NCI-H774 (cell line): ENCODE measurements at regions not wholly inside any gene's neighbourhood (a gene's known extent, or its start where the extent isn't known, plus 50 kb on each side); places are given as distances from the start of the nearest gene placed in this dataset.
"Not testable (repeated sequence)": the region's sequence is repeated elsewhere in the genome, so short reads cannot be mapped to it uniquely, and the experiment has no call there.

ENCODE experiments used
- DNase-seq: peaks from one replicate; lab custom pipeline; 2025; lab: John Stamatoyannopoulos, UW

DNA sequence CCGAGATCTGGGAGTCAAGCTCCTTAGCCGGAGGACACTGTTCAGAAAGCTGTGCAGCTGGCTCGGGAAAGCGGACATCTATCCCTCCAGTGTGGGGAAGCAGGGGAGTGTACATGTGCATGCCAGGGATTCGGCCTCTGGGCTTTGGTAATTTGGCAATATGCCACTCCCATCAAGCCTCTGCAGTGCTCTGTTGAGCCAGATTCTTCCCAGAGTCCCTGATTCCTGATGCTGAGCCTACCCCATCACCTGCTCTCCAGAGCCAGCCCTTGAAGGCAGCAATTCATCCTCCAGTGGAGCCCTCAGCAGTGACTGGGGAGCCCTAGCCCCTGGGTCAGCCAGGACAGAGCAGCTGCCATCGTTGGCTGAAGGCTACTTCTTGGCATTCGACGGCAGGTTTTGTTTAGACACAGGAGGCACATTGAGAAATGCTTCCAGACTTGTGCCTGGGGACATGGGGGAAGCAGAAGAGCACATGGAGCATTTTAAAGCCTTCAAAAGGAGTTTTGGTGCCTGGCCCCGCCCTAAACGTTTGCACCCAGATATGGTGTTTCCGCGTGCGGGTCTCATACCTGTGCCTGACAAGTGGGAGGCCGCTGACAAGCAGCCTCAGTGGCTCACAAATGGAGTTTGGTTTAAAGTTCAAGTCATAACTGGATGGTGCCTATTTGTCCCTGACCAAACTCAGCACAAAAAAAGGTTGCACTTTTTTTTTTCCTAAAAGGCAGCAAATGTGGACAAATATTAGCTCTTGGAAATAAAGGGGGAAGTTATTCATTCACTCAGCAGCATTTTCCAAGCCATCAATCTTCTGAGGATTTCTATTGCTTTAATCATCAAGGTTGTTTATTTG, 272.8 kb downstream of the CYRIA start:
- DNase-seq, result no peak

DNA sequence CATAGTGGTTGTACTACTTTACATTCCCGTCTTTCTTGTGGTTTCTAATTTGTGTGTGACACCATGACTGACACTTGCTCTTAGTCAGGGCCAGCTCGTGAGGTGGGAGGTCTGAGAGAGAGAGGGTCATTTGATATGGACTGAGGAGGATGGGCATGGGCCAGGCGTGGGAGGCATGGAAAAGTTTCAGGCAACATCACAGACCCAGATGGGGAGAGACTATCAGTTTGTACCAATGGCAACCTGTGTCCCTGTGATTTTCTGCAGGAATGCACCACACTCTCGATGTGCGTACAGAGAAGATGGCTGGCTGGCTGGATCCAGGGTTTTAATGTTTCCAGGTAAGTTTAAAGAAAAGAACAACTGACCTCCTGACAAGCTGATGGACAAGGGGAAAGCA, 273.6 kb downstream of the CYRIA start:
- no peak for DNase-seq

DNA sequence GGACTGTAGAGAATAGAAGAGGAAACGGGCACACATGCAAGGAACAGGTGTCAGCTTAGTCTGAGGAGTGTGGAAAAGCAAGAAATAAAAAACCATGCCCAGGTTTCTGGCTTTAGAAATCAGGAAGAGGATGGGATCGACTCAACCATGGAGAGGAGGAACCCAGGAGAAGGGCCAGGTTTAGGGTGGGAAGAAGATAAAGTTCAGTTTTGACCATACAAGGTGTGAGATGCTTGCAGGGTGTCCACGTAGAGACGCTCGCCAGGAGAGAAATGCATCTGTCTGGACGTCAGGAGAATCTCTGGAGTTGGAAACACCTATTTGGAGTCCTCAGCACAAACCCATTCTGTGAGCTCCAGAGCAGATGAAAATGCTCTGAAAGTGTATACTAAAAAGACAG, 275.1 kb downstream of the CYRIA start:
- no peak for DNase-seq

DNA sequence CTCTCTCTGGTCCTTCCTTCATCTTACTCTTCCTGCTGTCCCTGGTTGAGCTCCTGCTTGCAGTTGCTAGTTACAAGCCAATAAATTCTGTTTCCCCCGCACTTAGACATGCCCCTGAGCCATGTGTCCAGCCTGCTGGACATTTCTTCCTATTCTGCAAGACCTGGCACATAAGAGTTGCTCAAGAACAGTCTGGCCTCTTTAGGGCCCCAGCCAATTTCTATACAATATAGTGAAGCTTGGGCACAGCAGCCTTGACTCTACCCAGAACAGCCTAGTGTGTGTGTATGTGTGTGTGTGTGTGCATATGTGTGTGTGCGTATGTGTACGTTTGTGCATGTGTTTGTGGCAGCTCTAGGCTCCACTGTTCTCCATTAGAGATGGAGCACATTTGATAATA, 276.0 kb downstream of the CYRIA start:
- DNase-seq, result no peak

DNA sequence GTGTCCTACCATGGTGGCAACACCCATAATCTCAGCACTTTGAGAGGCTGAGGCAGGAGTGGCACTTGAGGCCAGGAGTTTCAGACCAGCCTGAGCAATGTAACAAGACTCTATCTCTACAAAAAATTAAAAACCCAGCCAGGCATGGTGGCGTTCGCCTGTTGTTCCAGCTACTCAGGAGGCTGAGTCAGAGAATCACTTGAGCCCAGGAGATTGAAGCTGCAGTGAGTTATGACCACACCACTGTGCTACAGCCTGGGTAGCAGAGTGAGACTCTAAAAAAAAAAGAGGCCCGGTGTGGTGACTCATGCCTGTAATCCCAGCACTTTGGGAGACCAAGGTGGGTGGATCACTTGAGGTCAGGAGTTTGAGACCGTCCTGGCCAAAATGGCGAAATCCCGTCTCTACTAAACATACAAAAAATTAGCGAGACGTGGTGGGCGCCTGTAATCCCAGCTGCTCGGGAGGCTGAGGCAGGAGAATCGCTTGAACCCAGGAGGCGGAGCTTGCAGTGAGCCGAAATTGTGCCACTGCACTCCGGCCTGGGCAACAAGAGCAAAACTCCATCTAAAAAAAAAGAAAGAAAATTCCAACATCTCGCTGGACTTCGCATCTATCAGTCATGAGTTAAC, 277.3 kb downstream of the CYRIA start:
- not testable (repeated sequence) for DNase-seq

DNA sequence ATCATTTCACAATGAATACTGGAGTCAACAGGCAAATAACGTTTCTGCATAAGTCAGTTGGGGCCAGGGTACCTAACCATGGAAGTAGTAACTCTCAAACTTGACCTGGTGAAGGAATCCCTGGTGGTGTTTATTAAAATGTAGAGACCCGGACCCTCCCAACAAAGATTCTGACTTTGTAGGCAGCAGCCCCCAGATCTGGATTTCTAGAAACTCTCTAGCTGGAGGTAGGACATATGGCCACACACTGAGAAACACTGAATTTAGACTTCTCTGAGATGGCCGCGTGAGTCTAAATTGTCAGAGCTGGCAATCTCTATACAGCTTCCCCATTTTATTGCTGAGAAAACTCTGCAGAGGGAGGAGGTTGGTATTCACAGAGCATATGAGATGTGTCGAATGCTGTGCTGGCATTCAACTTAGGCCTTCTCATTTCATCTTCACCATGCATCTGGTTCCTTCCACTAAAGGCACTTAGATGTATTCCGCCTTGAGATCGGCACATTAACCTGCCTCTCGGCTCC, 278.1 kb downstream of the CYRIA start:
- DNase-seq, result no peak

DNA sequence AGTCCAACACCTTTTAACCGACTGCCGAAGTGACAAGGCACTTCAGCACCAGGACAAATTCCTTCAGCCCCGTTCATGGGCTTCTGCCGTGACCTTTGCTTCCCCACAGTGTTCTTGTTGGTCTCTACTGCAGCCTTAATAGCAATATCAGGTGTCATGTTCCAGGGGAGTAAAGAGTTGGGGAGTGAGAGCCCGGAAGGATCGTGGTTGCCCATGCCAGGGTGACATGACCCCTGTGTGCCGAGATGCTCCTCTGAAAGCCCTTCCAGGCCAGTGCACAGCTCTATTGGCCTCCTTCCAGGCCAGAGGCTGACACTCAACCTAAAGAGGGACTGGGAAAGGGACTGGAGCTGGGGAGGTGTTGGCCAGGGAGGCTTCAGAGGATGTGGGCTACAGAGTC, 279.2 kb downstream of the CYRIA start:
- DNase-seq, result no peak

DNA sequence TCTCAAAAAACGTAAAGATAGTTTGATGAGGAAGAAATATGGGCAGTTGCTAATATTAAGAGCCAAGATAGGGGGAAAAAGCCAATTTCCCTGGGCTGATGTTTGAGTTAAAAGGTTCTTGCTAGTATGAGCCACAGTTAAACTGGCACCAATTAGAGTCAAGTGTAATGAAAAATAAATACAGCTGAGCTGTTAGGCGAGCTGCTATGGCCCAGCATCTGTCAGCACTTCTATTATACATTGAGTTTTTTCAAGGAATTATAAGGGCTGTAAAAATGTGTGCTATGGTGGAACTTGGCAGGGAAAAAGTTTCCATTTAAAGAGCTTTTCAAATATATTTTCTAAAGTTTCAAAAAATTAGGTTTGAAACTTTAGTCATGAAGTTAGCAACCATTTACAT, 279.6 kb downstream of the CYRIA start:
- no peak for DNase-seq

DNA sequence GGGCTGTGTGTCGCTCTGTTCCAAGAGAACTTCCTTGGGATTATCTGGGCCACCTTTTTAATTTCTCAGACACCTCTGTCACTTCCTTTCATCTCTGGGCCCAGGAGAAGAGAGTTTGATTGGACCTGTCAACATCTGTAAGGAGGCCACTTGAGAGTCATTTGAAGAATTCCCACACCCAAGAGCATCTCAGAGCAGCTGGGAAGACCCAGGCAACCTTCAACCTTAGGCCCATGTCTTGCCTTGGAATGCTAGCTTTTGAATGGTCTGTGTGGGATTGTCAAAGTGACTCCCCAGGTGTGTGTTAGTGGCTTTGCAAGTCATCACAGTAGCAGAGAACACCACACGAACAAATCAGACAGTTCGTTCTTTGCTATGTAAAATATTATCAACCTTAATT, 280.3 kb downstream of the CYRIA start:
- no peak for DNase-seq

DNA sequence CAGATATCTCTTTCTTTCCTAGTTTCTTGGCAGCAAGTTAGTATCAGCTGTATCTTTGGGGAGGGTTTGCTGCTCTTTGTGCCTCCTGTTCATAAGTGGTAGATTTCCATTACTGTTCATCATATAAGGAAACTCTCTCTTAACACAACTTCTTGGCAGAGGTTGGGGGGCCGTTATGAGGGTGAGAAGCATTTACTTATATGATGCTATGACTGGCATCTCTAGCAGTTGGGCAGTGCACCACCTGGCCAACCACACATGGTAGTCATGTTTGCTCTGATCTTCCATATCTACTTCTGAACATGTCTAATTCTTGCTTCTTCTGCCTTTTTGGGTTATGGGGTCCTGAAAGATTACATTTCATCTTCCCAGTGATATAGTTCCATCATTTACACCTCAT, 282.2 kb downstream of the CYRIA start:
- DNase-seq, result no peak

DNA sequence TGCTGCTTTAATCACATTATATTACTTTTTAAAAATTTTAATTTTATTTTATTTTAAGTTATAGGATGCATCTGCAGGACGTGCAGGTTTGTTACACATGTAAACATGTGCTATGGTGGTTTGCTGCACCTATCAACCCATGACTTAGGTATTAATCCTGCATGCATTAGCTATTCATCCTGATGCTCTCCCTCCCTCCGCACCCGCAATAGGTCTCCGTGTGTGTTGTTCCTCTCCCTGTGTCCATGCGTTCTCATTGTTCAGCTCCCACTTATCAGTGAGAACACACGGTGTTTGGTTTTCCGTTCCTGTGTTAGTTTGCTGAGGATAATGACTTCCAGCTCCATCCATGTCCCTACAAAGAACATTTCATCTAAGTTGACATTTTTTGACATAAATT, 283.2 kb downstream of the CYRIA start:
- DNase-seq, result no peak

DNA sequence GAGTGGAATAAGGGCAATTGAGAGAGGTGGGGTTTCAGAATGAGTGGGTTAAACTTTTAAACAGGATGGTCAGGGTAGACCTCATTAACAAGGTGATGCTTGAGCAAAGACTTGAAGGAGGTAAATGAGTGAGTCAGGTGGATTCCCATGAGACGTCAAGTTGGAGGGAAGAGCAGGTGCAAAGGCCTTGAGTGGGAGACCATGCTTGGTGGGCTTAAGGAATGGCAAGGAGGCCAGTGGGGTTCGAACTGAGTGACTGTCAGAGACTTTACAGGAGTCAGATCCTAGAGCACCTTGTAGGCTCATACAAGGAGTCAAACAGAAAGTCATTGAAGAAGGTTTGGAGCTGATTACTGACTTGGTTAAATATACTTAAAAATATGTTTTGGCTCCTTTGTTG, 284.1 kb downstream of the CYRIA start:
- no peak for DNase-seq

DNA sequence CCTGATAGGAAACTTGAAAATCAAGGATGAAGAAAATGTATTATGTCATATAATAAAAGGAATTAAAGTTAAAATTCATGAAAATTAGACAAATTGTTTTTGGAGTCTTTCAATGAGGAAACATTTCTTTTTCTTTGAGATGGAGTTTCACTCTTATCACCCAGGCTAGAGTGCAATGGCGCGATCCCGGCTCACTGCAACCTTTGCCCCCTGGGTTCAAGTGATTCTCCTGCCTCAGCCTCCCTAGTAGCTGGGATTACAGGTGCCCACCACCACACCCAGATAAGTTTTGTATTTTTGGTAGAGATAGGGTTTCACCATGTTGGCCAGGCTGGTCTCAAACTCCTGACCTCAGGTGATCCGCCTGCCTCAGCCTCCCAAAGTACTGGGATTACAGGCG, 285.7 kb downstream of the CYRIA start:
- DNase-seq, result not testable (repeated sequence)

DNA sequence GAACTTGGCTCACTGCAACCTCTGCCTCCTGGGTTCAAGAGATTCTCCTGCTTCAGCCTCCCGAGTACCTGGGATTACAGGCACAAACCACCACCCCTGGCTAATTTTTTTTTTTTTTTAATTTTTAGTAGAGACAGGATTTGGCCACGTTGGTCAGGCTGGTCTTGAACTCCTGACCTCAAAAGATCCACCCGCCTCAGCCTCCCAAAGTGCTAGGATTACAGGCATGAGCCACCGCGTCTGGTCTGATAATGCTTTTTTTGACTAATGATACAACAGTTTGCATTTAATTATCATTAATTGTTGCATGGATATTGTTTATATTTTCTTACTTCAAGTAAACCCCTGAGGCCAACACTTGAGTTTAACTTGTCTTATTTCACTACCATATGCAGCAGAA, 286.6 kb downstream of the CYRIA start:
- DNase-seq, result not testable (repeated sequence)

DNA sequence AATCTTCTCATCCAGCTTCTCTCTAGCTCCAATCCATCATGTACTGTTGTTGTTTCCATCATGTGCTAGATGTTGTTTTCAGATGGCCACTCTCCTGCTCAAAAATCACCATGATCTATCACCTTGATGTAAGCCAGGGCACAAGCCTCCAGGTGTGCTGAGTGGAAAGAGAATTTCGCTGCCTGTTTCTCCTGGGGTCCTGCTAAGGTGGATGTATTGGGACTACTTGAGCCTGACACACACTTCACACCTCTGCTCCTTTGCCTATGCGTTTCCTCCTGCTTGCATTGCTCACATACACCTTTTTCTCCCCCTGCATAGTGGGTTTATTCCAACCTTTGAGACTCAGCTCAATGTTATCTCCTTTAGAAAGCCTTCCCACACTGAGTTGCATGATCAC, 287.6 kb downstream of the CYRIA start:
- DNase-seq, result no peak

DNA sequence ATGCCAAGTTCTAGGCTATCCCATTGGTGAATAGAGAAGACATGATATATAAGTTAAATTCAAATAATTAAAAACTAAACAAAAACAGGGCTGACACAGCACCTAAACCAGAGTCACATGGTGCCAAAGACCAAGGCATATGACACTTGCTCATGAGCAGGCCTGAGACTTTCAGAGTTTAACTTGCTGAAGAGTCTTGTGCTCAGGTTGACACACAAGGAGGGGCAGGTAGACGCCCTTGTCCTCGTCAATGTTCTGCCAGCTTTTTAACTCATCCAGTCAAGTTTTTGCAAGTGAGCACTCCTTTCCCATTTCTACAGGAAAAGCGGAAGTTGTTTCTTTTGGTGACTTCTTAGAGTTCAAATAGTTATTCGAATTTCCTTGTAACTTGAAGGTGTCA, 289.7 kb downstream of the CYRIA start:
- DNase-seq, result no peak

DNA sequence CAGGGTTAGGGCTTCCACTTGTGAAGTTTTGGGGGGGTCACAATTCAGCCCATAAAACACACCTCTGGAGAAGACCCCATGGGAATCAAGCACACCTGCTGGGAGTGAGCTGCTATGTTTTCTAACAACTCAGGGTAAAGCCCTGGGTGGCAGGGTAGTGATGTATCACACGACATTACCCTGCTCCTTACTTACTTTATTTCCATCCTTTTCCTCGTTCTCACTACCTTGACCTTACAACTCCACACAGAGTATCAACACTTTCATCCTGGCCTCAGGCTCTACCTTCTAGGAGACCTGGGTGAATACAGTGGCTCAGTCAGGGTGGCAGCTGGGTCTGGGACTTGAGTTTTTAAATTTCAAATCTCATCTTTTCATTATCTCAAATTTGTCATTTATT, 290.3 kb downstream of the CYRIA start:
- DNase-seq, result no peak

DNA sequence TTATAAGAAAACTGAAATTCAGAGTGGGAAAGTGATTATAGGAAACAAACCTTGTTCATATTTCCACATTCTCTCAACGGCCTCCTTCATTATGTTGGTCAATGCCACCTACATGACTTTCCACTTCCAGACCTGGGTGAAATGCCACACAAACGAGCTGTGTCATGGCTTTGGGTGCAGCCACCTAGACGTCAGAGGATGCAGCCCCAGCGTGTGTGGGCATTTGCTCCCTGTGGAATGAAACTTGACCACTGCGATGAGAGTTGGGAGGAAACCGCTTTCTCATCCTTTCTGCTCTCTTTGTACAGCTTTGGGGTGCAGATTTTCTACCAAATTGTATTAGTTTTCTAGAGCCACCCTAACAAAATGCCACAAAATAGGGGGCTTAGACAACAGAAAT, 291.0 kb downstream of the CYRIA start:
- DNase-seq, result no peak

DNA sequence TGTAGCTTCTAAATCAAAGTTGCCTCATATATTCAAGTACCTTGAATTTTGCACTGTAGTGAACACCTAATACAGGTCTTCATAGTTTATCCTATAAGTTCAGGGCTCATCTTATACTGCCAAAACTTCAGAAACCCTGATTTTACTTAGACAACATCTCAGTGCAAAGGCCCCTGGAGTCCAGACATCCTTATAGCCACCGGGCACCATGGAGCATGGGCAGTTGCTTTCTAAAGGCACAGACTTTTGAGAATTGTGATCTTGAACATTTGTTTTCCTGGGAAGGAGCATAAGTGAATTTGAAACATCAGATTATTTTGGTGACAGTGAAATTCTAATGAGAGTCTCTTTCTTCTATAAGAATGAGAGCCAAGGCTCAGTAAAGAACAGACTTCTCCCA, 292.3 kb downstream of the CYRIA start:
- no peak for DNase-seq

DNA sequence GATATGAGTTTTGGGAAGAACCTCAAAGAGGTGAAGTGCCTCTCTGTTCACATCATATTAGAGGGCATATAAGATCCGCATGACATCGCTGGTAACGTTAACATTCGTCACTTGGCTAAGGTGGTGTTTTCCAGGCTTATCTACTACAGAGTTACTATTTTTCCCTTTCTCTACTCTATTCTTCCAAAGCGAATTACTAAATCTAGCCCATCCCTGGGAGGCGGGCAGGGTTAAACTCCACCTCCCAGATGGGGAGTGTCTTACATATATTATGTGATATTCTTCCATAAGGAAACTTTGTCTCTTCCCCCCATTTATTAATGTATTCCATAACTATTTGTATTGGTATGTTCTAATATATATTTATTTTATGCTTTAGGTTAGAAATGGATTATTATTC, 293.9 kb downstream of the CYRIA start:
- no peak for DNase-seq

DNA sequence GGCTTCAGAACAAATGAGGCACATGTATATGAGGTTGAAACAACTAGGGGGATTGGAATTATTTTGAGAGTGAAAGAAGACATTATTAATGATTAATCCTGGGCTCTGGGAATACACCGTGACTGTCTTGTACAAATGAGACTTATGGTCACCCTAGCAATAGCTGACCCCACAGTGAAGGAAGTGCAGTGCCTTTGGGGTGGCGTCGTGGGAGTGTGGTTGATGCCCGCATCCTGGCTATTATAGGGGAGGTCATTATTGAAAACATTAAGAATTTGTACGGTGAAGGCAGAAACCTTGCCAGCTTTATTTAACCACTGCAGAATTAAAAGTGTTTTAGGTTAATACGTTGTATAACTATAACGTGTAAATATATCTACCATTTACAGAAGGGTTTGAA, 296.7 kb downstream of the CYRIA start:
- DNase-seq, result no peak

DNA sequence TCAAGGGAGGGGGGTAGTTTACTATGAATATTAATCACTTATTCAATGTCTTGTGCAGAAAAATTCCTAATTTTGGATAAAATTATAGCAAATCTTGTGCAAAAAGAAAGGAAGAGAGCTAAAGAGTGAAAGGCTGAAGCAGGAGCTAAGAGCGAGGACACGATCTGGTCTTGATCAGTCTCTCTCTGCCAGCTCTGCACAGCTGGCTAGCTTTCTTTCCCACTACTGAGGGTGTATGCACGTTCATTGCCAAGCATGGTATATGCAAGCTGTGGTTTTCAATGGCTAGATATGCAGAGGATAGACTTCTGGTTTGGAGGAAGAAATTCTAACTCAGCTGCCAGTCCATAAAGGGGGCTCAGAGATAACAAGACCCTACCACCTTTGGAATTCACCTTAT, 297.3 kb downstream of the CYRIA start:
- no peak for DNase-seq

DNA sequence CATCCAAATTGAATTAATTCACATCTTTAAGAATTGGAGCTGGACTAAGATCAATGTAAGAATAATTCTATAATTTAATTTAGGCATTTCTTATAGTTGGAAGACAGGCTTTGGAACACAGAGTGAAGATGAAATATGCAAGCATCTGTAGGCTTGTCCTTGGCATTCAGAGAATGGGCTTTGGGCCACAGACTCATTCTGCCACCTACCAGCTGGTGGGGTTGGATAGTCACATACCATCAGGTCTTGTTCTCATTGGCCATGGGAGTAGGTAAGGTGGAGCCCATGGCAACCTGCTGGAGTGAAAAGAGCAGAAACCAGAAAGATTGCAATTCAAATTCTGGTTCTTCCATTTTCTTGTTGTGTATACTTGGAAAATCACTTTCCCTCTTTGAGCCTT, 300.3 kb downstream of the CYRIA start:
- no peak for DNase-seq

DNA sequence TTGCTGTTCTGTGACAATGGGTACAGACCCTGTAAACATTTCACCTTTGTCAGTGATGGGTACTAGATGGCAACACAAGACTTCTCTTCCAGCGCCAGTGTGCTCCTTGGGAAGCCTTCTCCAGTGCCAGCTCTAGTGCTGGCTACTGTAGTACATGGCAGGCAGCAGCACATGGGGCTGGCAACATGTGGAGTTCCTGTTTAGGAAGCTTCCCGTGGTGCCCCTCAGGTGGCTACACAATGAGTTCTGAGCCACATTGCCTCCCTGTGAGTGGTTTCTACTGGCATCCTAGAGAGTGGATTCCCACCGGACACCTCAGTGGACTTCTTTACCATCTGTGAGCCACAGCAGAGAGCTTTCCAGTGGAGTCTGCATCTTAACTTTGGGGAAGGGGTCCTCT, 302.1 kb downstream of the CYRIA start:
- DNase-seq, result no peak
